ENCODE measurements at regions not wholly inside any gene's neighbourhood (a gene's known extent, or its start where the extent isn't known, plus 50 kb on each side); places are given as distances from the start of the nearest gene placed in this dataset.

- ATAC-seq (ENCODE audit: insufficient number of reproducible peaks, low FRiP score, low read depth) (no peak), DNase-seq (ENCODE audit: low spot score) (no peak)
- H3K27me3 ChIP-seq (replicated peaks; ENCODE audit: insufficient read depth) = no peaks in the 10 kb centered on the region
- no peaks in the 10 kb centered on the region for H3K36me3 ChIP-seq
- no peak for TF ChIP-seq CTCF (IDR thresholded peaks at IDR 0.05)
- no peak overlapping the region for H3K27ac ChIP-seq
- H3K4me3 ChIP-seq = no peak overlapping the region
- H3K4me1 ChIP-seq (ENCODE audit: control insufficient read depth in 1 of 2, low read depth in 2 of 2) = no peaks in the 10 kb centered on the region
- no peaks in the 10 kb centered on the region for H3K9me3 ChIP-seq
Observed at GRCh38 chr5:1973391-1974013, 90.8 kb upstream of the IRX4 start.

- H3K9me3 ChIP-seq = no peaks in the 10 kb centered on the region
- H3K4me3 ChIP-seq = no peak overlapping the region
- ATAC-seq (ENCODE audit: insufficient number of reproducible peaks, low FRiP score, low read depth) (no peak), DNase-seq (ENCODE audit: low spot score) (no peak)
- TF ChIP-seq CTCF (IDR thresholded peaks at IDR 0.05) = no peak
- H3K27ac ChIP-seq = no peak overlapping the region
- H3K4me1 ChIP-seq (ENCODE audit: control insufficient read depth in 1 of 2, low read depth in 2 of 2) = no peaks in the 10 kb centered on the region
- no peaks in the 10 kb centered on the region for H3K27me3 ChIP-seq (replicated peaks; ENCODE audit: insufficient read depth)
- no peaks in the 10 kb centered on the region for H3K36me3 ChIP-seq
Observed at GRCh38 chr5:1971944-1972343, 89.2 kb upstream of the IRX4 start.

GRCh38 chr5:1967736-1968135 lies 85.0 kb upstream of the IRX4 start:
- H3K27ac ChIP-seq = no peak overlapping the region
- TF ChIP-seq CTCF (IDR thresholded peaks at IDR 0.05) = no peak
- ATAC-seq (ENCODE audit: insufficient number of reproducible peaks, low FRiP score, low read depth) = no peak

GRCh38 chr5:1966461-1966860 lies 83.7 kb upstream of the IRX4 start:
- no peak overlapping the region for H3K27ac ChIP-seq
- H3K4me1 ChIP-seq (ENCODE audit: control insufficient read depth in 1 of 2, low read depth in 2 of 2) = no peaks in the 10 kb centered on the region
- ATAC-seq (ENCODE audit: insufficient number of reproducible peaks, low FRiP score, low read depth) (no peak), DNase-seq (ENCODE audit: low spot score) (no peak)
- no peaks in the 10 kb centered on the region for H3K36me3 ChIP-seq
- H3K9me3 ChIP-seq = no peaks in the 10 kb centered on the region
- no peaks in the 10 kb centered on the region for H3K27me3 ChIP-seq (replicated peaks; ENCODE audit: insufficient read depth)
- no peak for TF ChIP-seq CTCF (IDR thresholded peaks at IDR 0.05)
- no peak overlapping the region for H3K4me3 ChIP-seq

More at GRCh38 chr5:1967736-1968135, 85.0 kb upstream of the IRX4 start:
- Histone ChIP-seq H3K4me3 (no peak overlapping the region), H3K36me3 (no peaks in the 10 kb centered on the region), H3K27me3 (replicated peaks; ENCODE audit: insufficient read depth) (no peaks in the 10 kb centered on the region), H3K9me3 (no peaks in the 10 kb centered on the region), H3K4me1 (ENCODE audit: control insufficient read depth in 1 of 2, low read depth in 2 of 2) (no peaks in the 10 kb centered on the region)
- DNase-seq (ENCODE audit: low spot score) = no peak

- TF ChIP-seq CTCF (IDR thresholded peaks at IDR 0.05) = no peak
- Histone ChIP-seq H3K27ac (no peak overlapping the region), H3K27me3 (replicated peaks; ENCODE audit: insufficient read depth) (no peaks in the 10 kb centered on the region), H3K36me3 (no peaks in the 10 kb centered on the region), H3K4me3 (no peak overlapping the region), H3K4me1 (ENCODE audit: control insufficient read depth in 1 of 2, low read depth in 2 of 2) (no peaks in the 10 kb centered on the region), H3K9me3 (no peaks in the 10 kb centered on the region)
- DNase-seq (ENCODE audit: low spot score) (no peak), ATAC-seq (ENCODE audit: insufficient number of reproducible peaks, low FRiP score, low read depth) (no peak)
Observed at GRCh38 chr5:1965925-1966324, 83.2 kb upstream of the IRX4 start.
